H1 (cell line): ENCODE measurements at regions not wholly inside any gene's neighbourhood (a gene's known extent, or its start where the extent isn't known, plus 50 kb on each side); places are given as distances from the start of the nearest gene placed in this dataset.

Experiments
- CTCF ChIA-PET: fragments of 300-600 bp; sonication (Branson Sonifier 250); formaldehyde crosslinking; loops from one replicate; lab custom pipeline; 2021; ENCODE audit not compliant: partially characterized antibody; lab: Charles Lee
- POLR2A ChIA-PET: fragments of 300-600 bp; sonication (Branson Sonifier 250); formaldehyde crosslinking; loops from one replicate; lab custom pipeline; 2021; ENCODE audit warnings: inconsistent platforms; ENCODE audit not compliant: partially characterized antibody; lab: Charles Lee
- DNase-seq, 2 experiments: peaks; one replicate each; pipeline versions ENCODE4 v3.0.0 to v3.0.0-alpha.2; 2010 to 2022; ENCODE audit warnings: low spot score in 2 of 2, low read depth in 1 of 2, mixed read lengths in 1 of 2
- FAIRE-seq: peaks from 2 replicates; lab custom pipeline; 2011; peaks lifted over from hg19 to GRCh38; lab: Jason Lieb, UNC
- H2AFZ ChIP-seq: 2 replicates; pipeline ENCODE4 v1.8.1; 2012; ENCODE audit warnings: low read length, inconsistent platforms
- H2AK5ac ChIP-seq: 2 replicates; pipeline ENCODE4 v1.6.1; 2013; ENCODE audit warnings: low read depth, low read length
- H2BK120ac ChIP-seq: replicated peaks from 2 replicates; pipeline ENCODE3; 2013; ENCODE audit warnings: low read depth, low read length, inconsistent platforms
- H2BK12ac ChIP-seq: 2 replicates; pipeline ENCODE4 v1.6.1; 2013; ENCODE audit warnings: low read depth, low read length
- H2BK15ac ChIP-seq: 2 replicates; pipeline ENCODE4 v1.6.1; 2013; ENCODE audit warnings: low read length
- H2BK20ac ChIP-seq: 2 replicates; pipeline ENCODE4 v1.6.1; 2013; ENCODE audit warnings: low read length
- H2BK5ac ChIP-seq: 2 replicates; pipeline ENCODE4 v1.6.1; 2013; ENCODE audit warnings: low read depth, low read length
- H3K14ac ChIP-seq: 2 replicates; pipeline ENCODE4 v1.6.1; 2013; ENCODE audit warnings: inconsistent platforms; ENCODE audit not compliant: insufficient read length
- H3K18ac ChIP-seq: 2 replicates; pipeline ENCODE4 v1.6.1; 2013; ENCODE audit warnings: low read length; ENCODE audit errors: extremely low read depth
- H3K23ac ChIP-seq: 2 replicates; pipeline ENCODE4 v1.6.1; 2013; ENCODE audit warnings: inconsistent platforms; ENCODE audit not compliant: insufficient read length
- H3K23me2 ChIP-seq: 2 replicates; pipeline ENCODE4 v1.6.1; 2013; ENCODE audit warnings: low read depth, low read length
- H3K27ac ChIP-seq: 2 replicates; pipeline ENCODE4 v1.6.1; 2011; ENCODE audit warnings: low read depth, low read length, inconsistent platforms
- H3K27me3 ChIP-seq, 4 experiments: replicated peaks in 1 of 4; 1 replicate in 1 of 4; 2 replicates in 3 of 4; pipeline versions ENCODE4 v1.6.1 to v1.8.1; 2011 to 2013; ENCODE audit warnings: low read length in 3 of 4, mild to moderate bottlenecking in 3 of 4, inconsistent platforms in 2 of 4, mixed read lengths in 2 of 4, moderate library complexity in 1 of 4; ENCODE audit not compliant: control insufficient read depth in 3 of 4, insufficient read depth in 3 of 4; ENCODE audit errors: extremely low read depth in 1 of 4
- H3K36me3 ChIP-seq, 4 experiments: 2 replicates each; pipeline versions ENCODE4 v1.6.1 to v1.8.1; 2011 to 2013; ENCODE audit warnings: mild to moderate bottlenecking in 4 of 4, low read length in 3 of 4, moderate library complexity in 2 of 4, control low read depth in 1 of 4, inconsistent platforms in 1 of 4; ENCODE audit not compliant: insufficient read depth in 4 of 4, control insufficient read depth in 2 of 4
- H3K4ac ChIP-seq: replicated peaks from 2 replicates; pipeline ENCODE3; 2013; ENCODE audit warnings: low read length, low read depth, mixed read lengths, inconsistent platforms; ENCODE audit not compliant: insufficient read length
- H3K4me1 ChIP-seq, 4 experiments: replicated peaks in 1 of 4; 1 replicate in 1 of 4; 2 replicates in 3 of 4; pipeline versions ENCODE4 v1.6.1 to v1.8.1; 2011 to 2013; ENCODE audit warnings: low read length in 3 of 4, inconsistent platforms in 2 of 4, mixed read lengths in 1 of 4; ENCODE audit not compliant: insufficient read depth in 4 of 4, control insufficient read depth in 3 of 4
- H3K4me2 ChIP-seq, 2 experiments: 2 replicates each; pipeline versions ENCODE4 v1.6.1 to v1.8.1; 2011 to 2013; ENCODE audit warnings: low read depth in 2 of 2, low read length in 2 of 2, control low read depth in 1 of 2, inconsistent platforms in 1 of 2, mild to moderate bottlenecking in 1 of 2; ENCODE audit not compliant: insufficient read depth in 1 of 2
- H3K4me3 ChIP-seq, 4 experiments: fragments of 200-600, 300-600 bp in 1 of 4; sonication (generic), shearing (Covaris generic), sonication (Bioruptor Twin) in 1 of 4; 2 replicates each; pipeline versions ENCODE4 v1.5.1 to v1.8.1; 2011 to 2016; ENCODE audit warnings: low read length in 4 of 4, low read depth in 3 of 4, control low read depth in 2 of 4, inconsistent platforms in 2 of 4, mild to moderate bottlenecking in 2 of 4, mixed read lengths in 1 of 4, moderate library complexity in 1 of 4; ENCODE audit not compliant: insufficient read depth in 2 of 4; ENCODE audit errors: extremely low read depth in 1 of 4
- H3K56ac ChIP-seq: replicated peaks from 2 replicates; pipeline ENCODE3; 2013; ENCODE audit warnings: low read depth, mild to moderate bottlenecking, mixed read lengths, low read length, inconsistent platforms; ENCODE audit not compliant: insufficient read length
- H3K79me1 ChIP-seq: 2 replicates; pipeline ENCODE4 v1.6.1; 2013; ENCODE audit warnings: low read depth, low read length, control low read depth
- H3K79me2 ChIP-seq, 2 experiments: 2 replicates each; pipeline versions ENCODE4 v1.6.1 to v1.8.1; 2012 to 2013; ENCODE audit warnings: low read length in 2 of 2, mild to moderate bottlenecking in 2 of 2, inconsistent platforms in 1 of 2; ENCODE audit not compliant: insufficient read depth in 2 of 2, control insufficient read depth in 1 of 2
- H3K9ac ChIP-seq, 4 experiments: replicated peaks in 1 of 4; 1 replicate in 1 of 4; 2 replicates in 3 of 4; pipeline versions ENCODE4 v1.6.1 to v1.8.1; 2011 to 2013; ENCODE audit warnings: low read depth in 3 of 4, low read length in 3 of 4, control low read depth in 2 of 4, mild to moderate bottlenecking in 2 of 4, moderate library complexity in 2 of 4, inconsistent platforms in 1 of 4; ENCODE audit errors: extremely low read depth in 1 of 4
- H3K9me3 ChIP-seq, 2 experiments: 2 replicates each; pipeline versions ENCODE4 v1.6.1 to v1.8.1; 2012 to 2013; ENCODE audit warnings: mild to moderate bottlenecking in 2 of 2, moderate library complexity in 2 of 2, control low read depth in 1 of 2, inconsistent platforms in 1 of 2, low read depth in 1 of 2, low read length in 1 of 2, mixed read lengths in 1 of 2; ENCODE audit not compliant: insufficient read depth in 2 of 2
- H4K20me1 ChIP-seq, 2 experiments: replicated peaks in 1 of 2; 2 replicates each; pipeline versions ENCODE3 to v1.8.1; 2011 to 2013; ENCODE audit warnings: inconsistent platforms in 2 of 2, low read length in 2 of 2, mild to moderate bottlenecking in 1 of 2; ENCODE audit not compliant: insufficient read depth in 2 of 2, control insufficient read depth in 1 of 2
- H4K5ac ChIP-seq: 2 replicates; pipeline ENCODE4 v1.6.1; 2013; ENCODE audit warnings: low read length, low read depth, mixed read lengths, inconsistent platforms; ENCODE audit not compliant: insufficient read length
- H4K8ac ChIP-seq: 2 replicates; pipeline ENCODE4 v1.8.0; 2013; ENCODE audit warnings: mild to moderate bottlenecking, moderate library complexity, low read length, inconsistent platforms; ENCODE audit not compliant: insufficient read depth; ENCODE audit errors: extremely low read depth
- H4K91ac ChIP-seq: replicated peaks from 2 replicates; pipeline ENCODE3; 2013; ENCODE audit warnings: low read length, mixed read lengths, inconsistent platforms; ENCODE audit not compliant: insufficient read length
- ASH2L ChIP-seq: fragments of 200-600, 300-600 bp; sonication (generic); IDR thresholded peaks from one replicate; pipeline ENCODE4 v1.7.1; 2017; ENCODE audit warnings: low read length
- BCL11A ChIP-seq, 2 experiments: IDR thresholded peaks; one replicate each; pipeline ENCODE4 v1.6.1; 2011; ENCODE audit warnings: low read depth in 2 of 2, low read length in 2 of 2, mild to moderate bottlenecking in 2 of 2
- BRCA1 ChIP-seq: IDR thresholded peaks from 2 replicates; pipeline ENCODE4 v1.6.1; 2012; ENCODE audit warnings: low read depth, low read length, improper control_type of control experiment
- RNF2 ChIP-seq: fragments of 200-900, 300-1000 bp; sonication (generic); IDR thresholded peaks from 2 replicates; pipeline ENCODE4 v1.7.1; 2016; ENCODE audit warnings: borderline replicate concordance, low read depth, mild to moderate bottlenecking, antibody characterized with exemption, low read length; ENCODE audit not compliant: poor library complexity, severe bottlenecking; ENCODE audit errors: missing control alignments
- SAP30 ChIP-seq: fragments of 300-600 bp; sonication (generic); IDR thresholded peaks from 2 replicates; pipeline ENCODE4 v1.7.1; 2012; ENCODE audit warnings: low read length, moderate library complexity, mild to moderate bottlenecking, inconsistent platforms; ENCODE audit not compliant: insufficient read depth, insufficient replicate concordance
- SP4 ChIP-seq: IDR thresholded peaks from 2 replicates; pipeline ENCODE4 v1.6.1; 2012; ENCODE audit warnings: low read length, inconsistent platforms
- WGBS, 2 experiments: shearing (Covaris generic) in 1 of 2; methylation state at CpG; one replicate each; pipeline versions ENCODE4 v1.1.6 to v1.1.7; 2013 to 2015; ENCODE audit warnings: low lambda C conversion rate in 2 of 2, mixed read lengths in 2 of 2, inconsistent platforms in 1 of 2, low coverage in 1 of 2, missing lambda C conversion rate in 1 of 2; ENCODE audit not compliant: insufficient replicate concordance in 2 of 2, insufficient coverage in 1 of 2, insufficient read length in 1 of 2; ENCODE audit errors: extremely low coverage in 1 of 2, missing lambda C conversion rate in 1 of 2; 5-methylcytosine and 5-hydroxymethylcytosine counted together
- TF ChIP-seq, protein P1 (sequence below): IDR thresholded peaks from 2 replicates; pipeline ENCODE4 v1.6.1; 2012; ENCODE audit warnings: inconsistent platforms
- TF ChIP-seq, protein P2 (sequence below): IDR thresholded peaks from 2 replicates; pipeline ENCODE4 v1.6.1; 2011; ENCODE audit warnings: low read depth, mild to moderate bottlenecking, low read length; ENCODE audit not compliant: insufficient read depth

DNA sequence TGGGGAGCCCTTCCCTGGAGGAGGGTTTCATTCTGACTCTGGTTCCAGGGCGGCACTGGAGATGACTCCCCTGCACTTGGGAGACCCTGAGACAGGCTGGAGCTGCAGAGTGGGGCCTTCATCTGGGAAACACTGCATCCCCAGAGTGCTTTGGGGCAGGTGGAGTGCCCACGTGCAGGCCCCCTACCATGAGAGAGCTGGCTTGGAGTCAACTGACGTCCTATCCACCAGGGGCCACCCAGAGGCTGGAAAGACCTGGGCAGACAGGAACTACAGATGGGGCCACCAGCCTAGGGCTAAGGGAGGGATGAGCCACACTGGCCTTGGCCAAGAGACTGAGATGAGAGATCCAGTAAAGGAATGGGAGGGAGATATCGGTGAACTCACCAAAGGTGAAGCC is 153.8 kb downstream of the ASB1 start:
- H3K23ac ChIP-seq = no peak overlapping the region
- H2BK5ac ChIP-seq = no peak overlapping the region
- H3K4me3 ChIP-seq = no peak overlapping the region
- no peak overlapping the region for H2AFZ ChIP-seq
- H3K56ac ChIP-seq = no peak overlapping the region
- no peak overlapping the region for H2BK12ac ChIP-seq
- H3K18ac ChIP-seq = no peak overlapping the region
- H3K36me3 ChIP-seq = no peaks in the 10 kb centered on the region
- H3K9ac ChIP-seq = no peak overlapping the region
- H2BK20ac ChIP-seq = no peak overlapping the region
- no peaks in the 10 kb centered on the region for H3K9me3 ChIP-seq
- H4K5ac ChIP-seq = no peak overlapping the region
- no peak overlapping the region for H4K91ac ChIP-seq
- H4K8ac ChIP-seq = no peak overlapping the region
- no peak overlapping the region for H2BK120ac ChIP-seq
- no peaks in the 10 kb centered on the region for H3K79me1 ChIP-seq
- DNase-seq = no peak
- H2BK15ac ChIP-seq = no peak overlapping the region
- H3K27me3 ChIP-seq = no peaks in the 10 kb centered on the region
- no peak overlapping the region for H3K27ac ChIP-seq
- H3K14ac ChIP-seq = no peak overlapping the region
- H3K4me1 ChIP-seq = no peaks in the 10 kb centered on the region
- POLR2A ChIA-PET = no interaction called here
- no peaks in the 10 kb centered on the region for H3K23me2 ChIP-seq
- 90% methylated on average over 4 of the region's 4 CpGs; no CpG with 5 or more reads in 1 of the 2 experiments for WGBS, 2 experiments
- FAIRE-seq = no peak
- no peak overlapping the region for H3K4ac ChIP-seq
- H3K79me2 ChIP-seq = no peaks in the 10 kb centered on the region
- no peak overlapping the region for H2AK5ac ChIP-seq
- CTCF ChIA-PET = no interaction called here
- H3K4me2 ChIP-seq = no peak overlapping the region
- no peaks in the 10 kb centered on the region for H4K20me1 ChIP-seq
- TF ChIP-seq ASH2L = no peak
- no peak for TF ChIP-seq BRCA1
- no peak for TF ChIP-seq SAP30
- TF ChIP-seq, protein P1, sequence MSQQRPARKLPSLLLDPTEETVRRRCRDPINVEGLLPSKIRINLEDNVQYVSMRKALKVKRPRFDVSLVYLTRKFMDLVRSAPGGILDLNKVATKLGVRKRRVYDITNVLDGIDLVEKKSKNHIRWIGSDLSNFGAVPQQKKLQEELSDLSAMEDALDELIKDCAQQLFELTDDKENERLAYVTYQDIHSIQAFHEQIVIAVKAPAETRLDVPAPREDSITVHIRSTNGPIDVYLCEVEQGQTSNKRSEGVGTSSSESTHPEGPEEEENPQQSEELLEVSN = no peak
- no peak for TF ChIP-seq RNF2
- TF ChIP-seq, protein P2, sequence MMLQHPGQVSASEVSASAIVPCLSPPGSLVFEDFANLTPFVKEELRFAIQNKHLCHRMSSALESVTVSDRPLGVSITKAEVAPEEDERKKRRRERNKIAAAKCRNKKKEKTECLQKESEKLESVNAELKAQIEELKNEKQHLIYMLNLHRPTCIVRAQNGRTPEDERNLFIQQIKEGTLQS = no peak
- TF ChIP-seq SP4 = no peak
- TF ChIP-seq BCL11A (IDR thresholded peaks at IDR 0.05; ENCODE audit: low read depth in 2 of 2, low read length in 2 of 2) = no peak
